Stimulated activated effector memory CD8-positive, alpha-beta T cell treated with anti-CD3 and anti-CD28 coated beads, Interleukin-12 subunit alpha, Interleukin-12 subunit beta, amount 100 ng/mL, for 72 hours (primary cell): ENCODE measurements at regions not wholly inside any gene's neighbourhood (a gene's known extent, or its start where the extent isn't known, plus 50 kb on each side); places are given as distances from the start of the nearest gene placed in this dataset.

Experiments used
- ATAC-seq: fragments of 150-1000 bp; cut with Tn5 transposase; 2 replicates; pipeline ENCODE4 v1.10.0; 2021
- DNase-seq, 2 donors: peaks; one replicate each; pipeline ENCODE4 v3.0.0; 2021 to 2022; ENCODE audit warnings: low spot score in 2 of 2
- H3K27ac Mint-ChIP-seq: one replicate; pipeline ENCODE4 v1.8.0; 2022; ENCODE audit warnings: mild to moderate bottlenecking, mixed read lengths
- H3K36me3 Mint-ChIP-seq: one replicate; pipeline ENCODE4 v1.8.0; 2022; ENCODE audit warnings: mild to moderate bottlenecking, mixed read lengths
- H3K4me1 Mint-ChIP-seq: one replicate; pipeline ENCODE4 v1.8.0; 2022; ENCODE audit warnings: mixed read lengths
- H3K4me3 Mint-ChIP-seq: one replicate; pipeline ENCODE4 v1.8.0; 2022; ENCODE audit warnings: mild to moderate bottlenecking, mixed read lengths
- H3K9me3 Mint-ChIP-seq: one replicate; pipeline ENCODE4 v1.8.0; 2022; ENCODE audit warnings: mixed read lengths

GRCh38 chr5:106368021-106368420 is 1302.7 kb downstream of the EFNA5 start:
- Mint-ChIP-seq H3K27ac (no peak overlapping the region), H3K4me1 (no peaks in the 10 kb centered on the region), H3K4me3 (no peak overlapping the region), H3K36me3 (no peaks in the 10 kb centered on the region), H3K9me3 (peaks cover 13% of the 10 kb centered on the region)
- ATAC-seq (no peak), DNase-seq (no peak)

- peaks cover 13% of the 10 kb centered on the region for H3K9me3 Mint-ChIP-seq
- no peak overlapping the region for H3K27ac Mint-ChIP-seq
- H3K4me1 Mint-ChIP-seq, result no peaks in the 10 kb centered on the region
- no peak overlapping the region for H3K4me3 Mint-ChIP-seq
- ATAC-seq (no peak), DNase-seq (no peak)
- H3K36me3 Mint-ChIP-seq, result no peaks in the 10 kb centered on the region
Measured at GRCh38 chr5:106367281-106367680, 1303.5 kb downstream of the EFNA5 start.

GRCh38 chr5:106363578-106363977 is 1307.2 kb downstream of the EFNA5 start:
- H3K36me3 Mint-ChIP-seq, result no peaks in the 10 kb centered on the region
- no peaks in the 10 kb centered on the region for H3K4me1 Mint-ChIP-seq
- DNase-seq, result no peak
- H3K27ac Mint-ChIP-seq, result no peak overlapping the region
- ATAC-seq, result no peak
- peaks cover 8% of the 10 kb centered on the region for H3K9me3 Mint-ChIP-seq
- no peak overlapping the region for H3K4me3 Mint-ChIP-seq

GRCh38 chr5:106361905-106362304 is 1308.8 kb downstream of the EFNA5 start:
- Mint-ChIP-seq H3K27ac (no peak overlapping the region), H3K36me3 (no peaks in the 10 kb centered on the region), H3K4me1 (no peaks in the 10 kb centered on the region), H3K4me3 (no peak overlapping the region), H3K9me3 (peaks cover 8% of the 10 kb centered on the region)
- DNase-seq (no peak), ATAC-seq (no peak)

GRCh38 chr5:106331415-106331814 is 1339.3 kb downstream of the EFNA5 start:
- no peak for ATAC-seq
- Mint-ChIP-seq H3K36me3 (no peaks in the 10 kb centered on the region), H3K4me1 (no peaks in the 10 kb centered on the region), H3K27ac (no peak overlapping the region), H3K4me3 (no peak overlapping the region), H3K9me3 (peaks cover 10% of the 10 kb centered on the region)
- DNase-seq, result no peak

- DNase-seq (no peak), ATAC-seq (no peak)
- Mint-ChIP-seq H3K4me1 (no peaks in the 10 kb centered on the region), H3K36me3 (no peaks in the 10 kb centered on the region), H3K9me3 (peaks cover 9% of the 10 kb centered on the region), H3K27ac (no peak overlapping the region), H3K4me3 (no peak overlapping the region)
Measured at GRCh38 chr5:106324356-106324755, 1346.4 kb downstream of the EFNA5 start.

GRCh38 chr5:106321242-106321641 is 1349.5 kb downstream of the EFNA5 start:
- H3K9me3 Mint-ChIP-seq, result peaks cover 8% of the 10 kb centered on the region
- no peaks in the 10 kb centered on the region for H3K4me1 Mint-ChIP-seq
- no peak overlapping the region for H3K27ac Mint-ChIP-seq
- no peaks in the 10 kb centered on the region for H3K36me3 Mint-ChIP-seq
- H3K4me3 Mint-ChIP-seq, result no peak overlapping the region
- ATAC-seq (no peak), DNase-seq (no peak)

- ATAC-seq (no peak), DNase-seq (no peak)
- Mint-ChIP-seq H3K9me3 (peaks cover 9% of the 10 kb centered on the region), H3K4me3 (no peak overlapping the region), H3K4me1 (no peaks in the 10 kb centered on the region), H3K36me3 (no peaks in the 10 kb centered on the region), H3K27ac (no peak overlapping the region)
Measured at GRCh38 chr5:106314221-106314824, 1356.4 kb downstream of the EFNA5 start.

GRCh38 chr5:106312360-106312759 is 1358.4 kb downstream of the EFNA5 start:
- no peak overlapping the region for H3K27ac Mint-ChIP-seq
- peaks cover 5% of the 10 kb centered on the region for H3K9me3 Mint-ChIP-seq
- DNase-seq (no peak), ATAC-seq (no peak)
- no peaks in the 10 kb centered on the region for H3K4me1 Mint-ChIP-seq
- H3K36me3 Mint-ChIP-seq, result no peaks in the 10 kb centered on the region
- H3K4me3 Mint-ChIP-seq, result no peak overlapping the region

- Mint-ChIP-seq H3K4me3 (no peak overlapping the region), H3K9me3 (peaks cover 3% of the 10 kb centered on the region), H3K27ac (no peak overlapping the region), H3K4me1 (no peaks in the 10 kb centered on the region), H3K36me3 (no peaks in the 10 kb centered on the region)
- no peak for ATAC-seq
- no peak for DNase-seq
Measured at GRCh38 chr5:106311230-106311915, 1359.4 kb downstream of the EFNA5 start.

- Mint-ChIP-seq H3K4me1 (no peaks in the 10 kb centered on the region), H3K27ac (no peak overlapping the region), H3K4me3 (no peak overlapping the region), H3K36me3 (no peaks in the 10 kb centered on the region), H3K9me3 (peaks cover 3% of the 10 kb centered on the region)
- peak; percentile 26 for ATAC-seq
- DNase-seq, result no peak
Measured at GRCh38 chr5:106307265-106307664, 1363.5 kb downstream of the EFNA5 start.

GRCh38 chr5:106306313-106307028 is 1364.3 kb downstream of the EFNA5 start:
- no peak overlapping the region for H3K4me3 Mint-ChIP-seq
- DNase-seq, result no peak

GRCh38 chr5:106303911-106304310 is 1366.8 kb downstream of the EFNA5 start:
- Mint-ChIP-seq H3K27ac (no peak overlapping the region), H3K4me3 (no peak overlapping the region), H3K36me3 (no peaks in the 10 kb centered on the region), H3K4me1 (no peaks in the 10 kb centered on the region), H3K9me3 (no peaks in the 10 kb centered on the region)
- DNase-seq (no peak), ATAC-seq (no peak)

More at GRCh38 chr5:106306313-106307028, 1364.3 kb downstream of the EFNA5 start:
- no peaks in the 10 kb centered on the region for H3K4me1 Mint-ChIP-seq
- no peaks in the 10 kb centered on the region for H3K36me3 Mint-ChIP-seq
- no peak for ATAC-seq
- peaks cover 3% of the 10 kb centered on the region for H3K9me3 Mint-ChIP-seq
- H3K27ac Mint-ChIP-seq, result no peak overlapping the region

- no peak overlapping the region for H3K4me3 Mint-ChIP-seq
- no peak for DNase-seq
Measured at GRCh38 chr5:106292654-106293053, 1378.1 kb downstream of the EFNA5 start.

GRCh38 chr5:106290841-106291240 is 1379.9 kb downstream of the EFNA5 start:
- no peak for DNase-seq

More at GRCh38 chr5:106292654-106293053, 1378.1 kb downstream of the EFNA5 start:
- Mint-ChIP-seq H3K27ac (no peak overlapping the region), H3K9me3 (peaks cover 4% of the 10 kb centered on the region), H3K36me3 (no peaks in the 10 kb centered on the region), H3K4me1 (no peaks in the 10 kb centered on the region)
- no peak for ATAC-seq

GRCh38 chr5:106288979-106289378 is 1381.8 kb downstream of the EFNA5 start:
- Mint-ChIP-seq H3K36me3 (no peaks in the 10 kb centered on the region), H3K27ac (no peak overlapping the region), H3K9me3 (peaks cover 7% of the 10 kb centered on the region), H3K4me3 (no peak overlapping the region), H3K4me1 (no peaks in the 10 kb centered on the region)
- ATAC-seq (no peak), DNase-seq (no peak)

More at GRCh38 chr5:106290841-106291240, 1379.9 kb downstream of the EFNA5 start:
- H3K4me3 Mint-ChIP-seq, result no peak overlapping the region
- no peak for ATAC-seq
- H3K27ac Mint-ChIP-seq, result no peak overlapping the region
- H3K4me1 Mint-ChIP-seq, result no peaks in the 10 kb centered on the region
- H3K9me3 Mint-ChIP-seq, result peaks cover 4% of the 10 kb centered on the region
- H3K36me3 Mint-ChIP-seq, result no peaks in the 10 kb centered on the region
